ENCODE measurements at regions not wholly inside any gene's neighbourhood (a gene's known extent, or its start where the extent isn't known, plus 50 kb on each side); places are given as distances from the start of the nearest gene placed in this dataset.

- TF ChIP-seq ZNF274 (IDR thresholded peaks at IDR 0.05; ENCODE audit: low read depth, low read length) (no peak), SUZ12 (IDR thresholded peaks at IDR 0.05; ENCODE audit: extremely low read depth, insufficient read depth, insufficient read length) (no peak), YY1 (IDR thresholded peaks at IDR 0.05; ENCODE audit: insufficient read depth, insufficient read length) (no peak)
Observed at GRCh38 chr14:65359503-65359902, 53.0 kb upstream of the FUT8 start.
